GM12872 (cell line): ENCODE measurements at regions not wholly inside any gene's neighbourhood (a gene's known extent, or its start where the extent isn't known, plus 50 kb on each side); places are given as distances from the start of the nearest gene placed in this dataset.

ENCODE experiments used
- CTCF ChIP-seq: IDR thresholded peaks from 3 replicates; pipeline ENCODE4 v1.5.1; 2011; ENCODE audit warnings: low read depth, mild to moderate bottlenecking, low read length, moderate library complexity; ENCODE audit not compliant: insufficient read depth

- no peak for TF ChIP-seq CTCF
Measured at GRCh38 chr9:79452265-79452664, 119.5 kb upstream of the TLE4 start.

GRCh38 chr9:79461712-79462111 is 110.1 kb upstream of the TLE4 start:
- TF ChIP-seq CTCF = no peak

- TF ChIP-seq CTCF = no peak
Measured at GRCh38 chr9:79465156-79465555, 106.6 kb upstream of the TLE4 start.

- no peak for TF ChIP-seq CTCF
Measured at GRCh38 chr9:79469164-79469563, 102.6 kb upstream of the TLE4 start.

GRCh38 chr9:79470954-79471353 is 100.8 kb upstream of the TLE4 start:
- TF ChIP-seq CTCF = no peak

- TF ChIP-seq CTCF = peak; percentile 23; the same call in 1 of the 3 replicates
Measured at GRCh38 chr9:79471580-79472543, 99.9 kb upstream of the TLE4 start.

- TF ChIP-seq CTCF = no peak
Measured at GRCh38 chr9:79473704-79474103, 98.1 kb upstream of the TLE4 start.
